ES-I3 (cell line): ENCODE measurements at regions not wholly inside any gene's neighbourhood (a gene's known extent, or its start where the extent isn't known, plus 50 kb on each side); places are given as distances from the start of the nearest gene placed in this dataset.

Source experiments
- H3K36me3 ChIP-seq: 2 replicates; pipeline ENCODE4 v1.6.1; 2013; ENCODE audit warnings: mild to moderate bottlenecking, low read length, control low read depth, moderate library complexity; ENCODE audit not compliant: insufficient read depth
- H3K4me1 ChIP-seq: 2 replicates; pipeline ENCODE4 v1.6.1; 2013; ENCODE audit warnings: mild to moderate bottlenecking, control low read depth, low read length; ENCODE audit not compliant: insufficient read depth
- H3K9ac ChIP-seq: 2 replicates; pipeline ENCODE4 v1.6.1; 2013; ENCODE audit warnings: low read depth, mild to moderate bottlenecking, low read length, moderate library complexity
- H3K9me3 ChIP-seq: 2 replicates; pipeline ENCODE4 v1.6.1; 2013; ENCODE audit warnings: mild to moderate bottlenecking, low read length, moderate library complexity; ENCODE audit not compliant: control insufficient read depth, insufficient read depth

DNA sequence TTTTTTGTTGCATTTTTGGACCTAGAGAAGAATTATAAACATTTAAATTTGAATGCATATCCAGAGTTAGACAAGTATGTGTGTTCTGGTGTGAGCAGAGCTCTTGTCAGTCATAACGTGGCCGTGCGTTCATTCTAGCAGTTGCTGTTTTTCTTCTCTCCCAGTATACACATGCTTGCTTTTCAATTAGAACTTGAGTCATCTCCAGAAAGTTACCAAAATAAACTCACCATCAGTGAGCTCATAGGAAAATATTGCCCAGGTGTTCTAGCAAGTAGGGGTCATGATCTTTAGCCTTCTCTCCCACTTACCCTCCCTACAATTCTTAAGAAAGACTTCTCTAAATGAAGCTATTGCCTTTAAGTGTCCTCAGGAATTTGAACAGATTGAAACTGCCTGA is 247.5 kb upstream of the TUT7 start:
- no peaks in the 10 kb centered on the region for H3K9me3 ChIP-seq
- peaks cover 13% of the 10 kb centered on the region; the same call in 1 of the 2 replicates for H3K4me1 ChIP-seq
- H3K9ac ChIP-seq = no peak overlapping the region
- no peaks in the 10 kb centered on the region for H3K36me3 ChIP-seq

GRCh38 chr9:86600977-86601376 is 246.8 kb upstream of the TUT7 start:
- Histone ChIP-seq H3K9ac (no peak overlapping the region), H3K4me1 (peaks cover 13% of the 10 kb centered on the region; the same call in 1 of the 2 replicates), H3K36me3 (no peaks in the 10 kb centered on the region), H3K9me3 (no peaks in the 10 kb centered on the region)

DNA sequence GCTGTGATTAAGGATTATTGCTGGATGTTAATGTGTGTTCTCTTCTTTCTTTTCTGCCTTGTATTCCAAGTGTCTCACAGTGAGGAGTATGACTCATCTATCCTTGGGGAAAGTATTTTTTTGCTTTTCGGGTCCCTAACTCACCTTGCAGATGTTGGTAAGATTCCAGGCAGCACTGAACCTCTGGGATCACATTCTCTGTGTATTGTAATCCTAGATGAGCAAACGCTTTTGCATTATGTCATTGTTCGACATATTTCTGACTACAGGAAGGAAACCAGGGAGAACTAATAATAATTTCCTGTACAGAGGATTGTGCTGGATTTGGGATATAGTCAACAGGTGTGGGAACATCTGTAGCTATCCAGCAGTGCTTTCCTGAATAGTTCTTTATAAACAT is 246.1 kb upstream of the TUT7 start:
- H3K9ac ChIP-seq = no peak overlapping the region
- no peaks in the 10 kb centered on the region for H3K36me3 ChIP-seq
- H3K9me3 ChIP-seq = no peaks in the 10 kb centered on the region
- H3K4me1 ChIP-seq = peaks cover 13% of the 10 kb centered on the region; the same call in 1 of the 2 replicates

DNA sequence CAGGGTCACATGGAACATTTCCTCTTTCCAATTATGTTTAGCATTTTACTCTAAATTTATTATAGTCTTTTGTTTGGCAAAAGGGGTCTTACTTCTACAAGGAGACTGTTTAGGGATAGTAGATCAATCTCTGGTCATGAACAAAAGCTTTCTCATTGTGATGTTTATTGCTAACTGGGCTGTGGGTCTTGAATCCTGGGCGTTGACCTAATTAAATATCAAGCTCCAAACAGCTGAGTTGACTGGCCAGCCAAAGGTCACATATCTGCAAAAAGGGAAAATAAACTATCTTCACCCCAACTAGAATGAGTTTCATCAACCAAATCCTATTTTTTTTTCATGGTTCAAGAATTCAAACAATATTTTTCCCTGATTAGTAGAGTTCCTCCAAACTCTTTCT is 245.4 kb upstream of the TUT7 start:
- Histone ChIP-seq H3K4me1 (peaks cover 13% of the 10 kb centered on the region; the same call in 1 of the 2 replicates), H3K36me3 (no peaks in the 10 kb centered on the region), H3K9ac (no peak overlapping the region), H3K9me3 (no peaks in the 10 kb centered on the region)

- Histone ChIP-seq H3K4me1 (peaks cover 13% of the 10 kb centered on the region; the same call in 1 of the 2 replicates), H3K9me3 (no peaks in the 10 kb centered on the region), H3K9ac (no peak overlapping the region), H3K36me3 (no peaks in the 10 kb centered on the region)
Measured at GRCh38 chr9:86598411-86599239, 244.4 kb upstream of the TUT7 start.

DNA sequence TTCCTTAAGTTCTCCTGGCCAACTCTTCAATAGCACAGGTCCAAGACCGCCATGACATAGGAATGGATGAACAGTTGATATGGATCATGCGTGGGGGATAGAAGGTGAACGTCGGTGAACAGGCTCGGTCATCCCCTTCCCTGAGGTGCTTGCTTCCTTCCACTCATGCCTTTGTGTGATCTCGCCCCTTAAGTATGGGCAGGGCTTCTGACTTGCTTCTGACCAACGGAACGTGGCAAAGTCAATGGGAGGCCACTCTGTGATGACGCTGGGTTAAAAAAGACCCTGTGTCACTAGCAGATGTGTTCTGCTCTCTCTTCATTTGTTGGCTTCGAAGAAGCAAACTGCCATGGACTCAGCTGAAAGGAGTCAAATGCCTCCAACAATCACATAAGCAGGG is 240.5 kb upstream of the TUT7 start:
- peaks cover 7% of the 10 kb centered on the region; the same call in 1 of the 2 replicates for H3K4me1 ChIP-seq
- H3K9me3 ChIP-seq = no peaks in the 10 kb centered on the region

DNA sequence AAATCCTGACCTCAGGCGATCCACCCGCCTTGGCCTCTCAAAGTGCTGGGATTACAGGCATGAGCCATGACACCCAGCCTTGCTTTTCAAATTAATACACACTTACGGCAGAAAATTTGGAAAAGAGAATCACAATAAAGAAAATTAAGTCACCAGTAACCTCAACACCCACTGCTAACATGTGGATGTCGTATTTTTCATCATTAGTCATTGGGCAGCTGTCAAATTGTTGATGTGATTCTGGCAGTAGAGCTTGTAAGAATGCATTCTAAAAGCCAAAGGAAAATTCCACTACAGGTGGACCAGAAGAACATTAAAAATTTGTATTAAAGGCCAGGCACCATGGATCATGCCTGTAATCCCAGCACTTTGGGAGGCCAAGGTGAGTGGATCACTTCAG is 237.3 kb upstream of the TUT7 start:
- no peaks in the 10 kb centered on the region for H3K4me1 ChIP-seq
- no peaks in the 10 kb centered on the region for H3K36me3 ChIP-seq
- H3K9ac ChIP-seq = no peak overlapping the region
- no peaks in the 10 kb centered on the region for H3K9me3 ChIP-seq

More for the DNA sequence above, 240.5 kb upstream of the TUT7 start:
- H3K36me3 ChIP-seq = no peaks in the 10 kb centered on the region
- H3K9ac ChIP-seq = no peak overlapping the region

DNA sequence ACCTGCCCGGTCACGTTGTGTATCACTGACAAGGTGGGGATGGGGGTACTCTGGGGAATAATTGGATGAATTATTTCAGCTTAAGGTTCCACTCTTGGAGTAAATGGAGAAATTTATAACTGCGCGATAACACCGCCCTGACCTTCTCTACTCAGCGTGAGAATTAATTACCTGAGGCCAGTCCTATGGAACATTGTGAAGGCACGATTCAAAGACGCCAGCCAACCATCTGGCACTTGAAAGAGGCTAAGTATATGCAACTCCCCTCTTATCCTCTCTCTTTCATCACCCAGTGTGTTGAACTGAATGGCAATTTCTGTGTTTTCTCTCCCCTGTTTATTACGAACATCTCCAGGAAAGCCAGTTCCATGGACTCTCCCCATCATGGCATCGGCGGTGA is 235.5 kb upstream of the TUT7 start:
- H3K4me1 ChIP-seq = no peaks in the 10 kb centered on the region
- H3K36me3 ChIP-seq = no peaks in the 10 kb centered on the region
- no peak overlapping the region for H3K9ac ChIP-seq
- no peaks in the 10 kb centered on the region for H3K9me3 ChIP-seq

DNA sequence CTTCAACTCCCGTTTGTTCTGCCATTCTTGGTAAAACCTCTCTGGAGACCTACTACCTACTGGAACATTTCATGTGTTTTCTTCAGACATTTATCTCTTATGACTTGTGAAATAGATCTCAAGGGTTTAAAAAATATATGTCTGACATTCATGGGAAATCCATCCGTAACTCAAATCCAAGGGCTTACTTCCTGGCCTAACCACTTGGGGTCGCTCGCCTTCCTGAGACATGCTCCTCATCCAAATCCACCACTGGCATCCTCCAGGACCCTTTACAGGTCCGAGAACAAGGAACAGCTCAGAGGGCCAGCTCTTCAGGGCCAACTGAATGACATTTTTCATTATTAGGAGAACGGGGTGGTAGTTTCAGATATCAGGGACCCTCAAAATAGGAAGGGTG is 235.1 kb upstream of the TUT7 start:
- Histone ChIP-seq H3K4me1 (no peaks in the 10 kb centered on the region), H3K9ac (no peak overlapping the region), H3K9me3 (no peaks in the 10 kb centered on the region), H3K36me3 (no peaks in the 10 kb centered on the region)

- Histone ChIP-seq H3K9me3 (no peaks in the 10 kb centered on the region), H3K9ac (no peak overlapping the region), H3K4me1 (no peaks in the 10 kb centered on the region), H3K36me3 (no peaks in the 10 kb centered on the region)
Measured at GRCh38 chr9:86586144-86586494, 231.9 kb upstream of the TUT7 start.

DNA sequence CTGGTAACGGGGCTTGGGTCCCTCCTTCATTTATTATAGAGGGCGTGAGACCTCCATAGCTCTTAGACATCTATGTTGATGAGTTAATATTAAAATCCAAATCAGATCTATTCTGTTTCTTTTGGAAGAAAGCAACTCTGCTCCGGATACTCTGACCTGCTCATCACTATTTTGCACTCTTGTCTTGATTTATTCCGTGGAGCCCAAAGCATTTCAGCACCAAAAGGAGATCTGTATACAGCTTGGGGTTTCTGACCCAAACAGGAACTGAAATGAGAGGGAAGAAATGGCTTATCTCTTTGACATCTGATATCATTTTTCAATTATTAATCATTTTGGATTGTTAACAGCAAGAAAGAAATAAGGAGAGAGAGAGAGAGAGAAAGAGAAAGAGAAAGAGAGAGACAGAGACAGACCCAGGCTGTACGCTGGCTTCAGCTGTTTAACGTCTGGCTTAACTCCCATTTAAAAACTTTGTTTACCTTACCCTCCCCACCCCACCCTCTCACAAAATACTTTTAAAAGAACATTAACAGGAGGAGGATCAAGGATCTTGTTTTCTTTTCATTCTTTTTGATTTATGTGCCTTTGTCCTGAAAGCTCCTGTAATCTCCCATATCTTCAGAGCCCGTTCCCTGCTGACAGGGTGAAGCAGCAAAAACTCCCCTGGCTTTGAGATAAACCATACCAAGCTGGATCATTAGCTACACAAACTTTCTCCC is 231.4 kb upstream of the TUT7 start:
- Histone ChIP-seq H3K9ac (no peak overlapping the region), H3K9me3 (no peaks in the 10 kb centered on the region), H3K36me3 (no peaks in the 10 kb centered on the region), H3K4me1 (no peaks in the 10 kb centered on the region)

- peaks cover 4% of the 10 kb centered on the region; the same call in 1 of the 2 replicates for H3K4me1 ChIP-seq
- no peaks in the 10 kb centered on the region for H3K9me3 ChIP-seq
- no peak overlapping the region for H3K9ac ChIP-seq
- H3K36me3 ChIP-seq = no peaks in the 10 kb centered on the region
Measured at GRCh38 chr9:86580688-86581087, 226.5 kb upstream of the TUT7 start.

DNA sequence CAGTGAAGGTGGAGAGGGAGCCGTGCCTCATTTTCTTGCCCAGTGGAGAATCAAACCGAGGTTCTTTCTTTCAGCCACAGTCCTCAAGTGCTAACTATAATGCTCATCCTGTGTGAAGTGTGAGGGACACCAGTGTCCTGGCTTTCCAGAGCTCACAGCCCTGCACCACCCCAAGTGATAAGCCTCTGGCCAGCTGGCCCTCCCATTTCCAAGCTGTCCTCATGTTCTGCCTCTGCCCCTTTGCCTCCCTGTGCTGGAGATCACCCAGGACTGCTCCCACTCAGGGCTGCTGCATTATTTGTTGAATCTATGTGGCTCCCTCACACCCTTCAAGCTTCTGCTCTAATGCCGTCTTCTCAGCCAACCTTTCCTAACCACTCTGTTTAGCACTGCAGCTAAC is 224.5 kb upstream of the TUT7 start:
- Histone ChIP-seq H3K9me3 (no peaks in the 10 kb centered on the region), H3K9ac (no peak overlapping the region), H3K36me3 (no peaks in the 10 kb centered on the region), H3K4me1 (peaks cover 4% of the 10 kb centered on the region; the same call in 1 of the 2 replicates)

GRCh38 chr9:86577420-86578333 is 223.5 kb upstream of the TUT7 start:
- Histone ChIP-seq H3K36me3 (no peaks in the 10 kb centered on the region), H3K4me1 (peaks cover 4% of the 10 kb centered on the region; the same call in 1 of the 2 replicates), H3K9me3 (no peaks in the 10 kb centered on the region), H3K9ac (no peak overlapping the region)
